ENCODE measurements at regions not wholly inside any gene's neighbourhood (a gene's known extent, or its start where the extent isn't known, plus 50 kb on each side); places are given as distances from the start of the nearest gene placed in this dataset.

DNA sequence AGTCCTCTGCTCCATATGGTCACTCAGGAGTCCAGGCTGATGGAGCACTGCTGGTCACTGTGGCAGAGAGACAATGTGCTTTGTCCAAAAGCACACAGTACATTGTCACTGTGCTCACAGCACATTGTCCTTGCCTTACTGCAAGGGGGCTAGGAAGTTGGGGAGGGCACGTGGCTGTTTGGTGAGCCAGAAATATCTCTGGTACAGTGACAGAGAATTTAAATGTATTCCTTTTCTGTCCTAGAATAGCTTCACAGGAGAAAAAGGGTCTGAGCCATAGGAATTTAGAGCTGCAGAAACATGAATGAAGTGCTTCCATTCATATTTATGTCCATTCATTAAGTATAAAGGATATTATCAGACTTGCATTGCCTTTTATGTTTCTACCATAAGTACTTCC is 110.8 kb upstream of the TRIM2 start:
- TF ChIP-seq MAX (IDR thresholded peaks at IDR 0.05) (no peak), RNF2 (IDR thresholded peaks at IDR 0.05; ENCODE audit: borderline replicate concordance, low read depth) (no peak), HMGXB4 (CRISPR knock-in tag; IDR thresholded peaks at IDR 0.05; ENCODE audit: borderline replicate concordance) (no peak), NPAS2 (CRISPR knock-in tag; IDR thresholded peaks at IDR 0.05; ENCODE audit: borderline replicate concordance) (no peak), MAZ (IDR thresholded peaks at IDR 0.05; ENCODE audit: borderline replicate concordance, low read depth, low read length) (no peak), POLR2A (IDR thresholded peaks at IDR 0.05; ENCODE audit: low read length) (no peak), JUNB (IDR thresholded peaks at IDR 0.05) (no peak), MYC (IDR thresholded peaks at IDR 0.05; ENCODE audit: borderline replicate concordance, low read length) (no peak), RAD21 (conservative IDR thresholded peaks at IDR 0.05 in 1 of 2, IDR thresholded peaks at IDR 0.05 in 1 of 2) (no peak)
- TF ChIP-seq, protein P1, sequence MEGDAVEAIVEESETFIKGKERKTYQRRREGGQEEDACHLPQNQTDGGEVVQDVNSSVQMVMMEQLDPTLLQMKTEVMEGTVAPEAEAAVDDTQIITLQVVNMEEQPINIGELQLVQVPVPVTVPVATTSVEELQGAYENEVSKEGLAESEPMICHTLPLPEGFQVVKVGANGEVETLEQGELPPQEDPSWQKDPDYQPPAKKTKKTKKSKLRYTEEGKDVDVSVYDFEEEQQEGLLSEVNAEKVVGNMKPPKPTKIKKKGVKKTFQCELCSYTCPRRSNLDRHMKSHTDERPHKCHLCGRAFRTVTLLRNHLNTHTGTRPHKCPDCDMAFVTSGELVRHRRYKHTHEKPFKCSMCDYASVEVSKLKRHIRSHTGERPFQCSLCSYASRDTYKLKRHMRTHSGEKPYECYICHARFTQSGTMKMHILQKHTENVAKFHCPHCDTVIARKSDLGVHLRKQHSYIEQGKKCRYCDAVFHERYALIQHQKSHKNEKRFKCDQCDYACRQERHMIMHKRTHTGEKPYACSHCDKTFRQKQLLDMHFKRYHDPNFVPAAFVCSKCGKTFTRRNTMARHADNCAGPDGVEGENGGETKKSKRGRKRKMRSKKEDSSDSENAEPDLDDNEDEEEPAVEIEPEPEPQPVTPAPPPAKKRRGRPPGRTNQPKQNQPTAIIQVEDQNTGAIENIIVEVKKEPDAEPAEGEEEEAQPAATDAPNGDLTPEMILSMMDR (IDR thresholded peaks at IDR 0.05): no peak
- TF ChIP-seq, protein P2, sequence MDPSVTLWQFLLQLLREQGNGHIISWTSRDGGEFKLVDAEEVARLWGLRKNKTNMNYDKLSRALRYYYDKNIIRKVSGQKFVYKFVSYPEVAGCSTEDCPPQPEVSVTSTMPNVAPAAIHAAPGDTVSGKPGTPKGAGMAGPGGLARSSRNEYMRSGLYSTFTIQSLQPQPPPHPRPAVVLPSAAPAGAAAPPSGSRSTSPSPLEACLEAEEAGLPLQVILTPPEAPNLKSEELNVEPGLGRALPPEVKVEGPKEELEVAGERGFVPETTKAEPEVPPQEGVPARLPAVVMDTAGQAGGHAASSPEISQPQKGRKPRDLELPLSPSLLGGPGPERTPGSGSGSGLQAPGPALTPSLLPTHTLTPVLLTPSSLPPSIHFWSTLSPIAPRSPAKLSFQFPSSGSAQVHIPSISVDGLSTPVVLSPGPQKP (IDR thresholded peaks at IDR 0.05; ENCODE audit: low read depth, low read length): no peak
